GM19463 (cell line): ENCODE measurements at regions not wholly inside any gene's neighbourhood (a gene's known extent, or its start where the extent isn't known, plus 50 kb on each side); places are given as distances from the start of the nearest gene placed in this dataset.

ENCODE experiments used
- ATAC-seq: cut with Tn5 transposase; IDR thresholded peaks from one replicate; pipeline ENCODE4 v1.9.1; 2021; ENCODE audit warnings: mild to moderate bottlenecking, moderate library complexity; ENCODE audit not compliant: unreplicated experiment

DNA sequence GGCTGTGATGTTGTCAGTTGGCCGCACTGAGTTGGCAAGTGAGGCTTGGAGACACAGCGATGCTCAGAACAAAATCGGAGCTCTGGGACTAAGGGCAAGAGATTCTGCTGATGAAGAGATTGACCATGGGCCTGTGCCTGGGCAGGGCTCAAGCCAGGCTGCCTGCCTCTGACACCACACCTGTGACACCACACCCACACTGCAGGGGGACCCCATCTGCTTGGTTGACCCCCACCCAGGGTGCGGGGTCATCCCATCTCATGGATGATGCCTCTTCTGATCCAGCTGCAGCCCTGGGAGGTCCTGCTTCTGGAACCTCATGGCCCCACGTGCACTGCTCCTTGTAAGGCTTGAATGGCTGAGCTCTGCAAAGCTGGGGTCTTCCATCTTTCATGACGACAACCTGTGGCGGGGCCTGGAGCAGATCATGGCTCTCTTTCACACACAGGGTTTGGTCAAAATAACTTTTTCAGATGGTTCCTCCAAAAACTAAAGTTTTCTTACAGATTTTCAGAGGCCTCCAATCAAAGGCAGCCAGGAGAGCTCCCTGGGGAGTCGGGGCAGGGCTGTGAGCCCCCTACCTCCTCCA is 185.2 kb downstream of the GADD45G start:
- ATAC-seq: no peak

- no peak for ATAC-seq
These were observed 185.8 kb downstream of the GADD45G start for GRCh38 chr9:89790542-89791109.

- ATAC-seq: no peak
These were observed 186.9 kb downstream of the GADD45G start for GRCh38 chr9:89791754-89792153.

GRCh38 chr9:89792189-89793123 is 187.6 kb downstream of the GADD45G start:
- ATAC-seq: no peak

GRCh38 chr9:89793124-89793495 is 188.3 kb downstream of the GADD45G start:
- ATAC-seq: no peak

- no peak for ATAC-seq
These were observed 188.7 kb downstream of the GADD45G start for GRCh38 chr9:89793551-89793950.

GRCh38 chr9:89794918-89795317 is 190.1 kb downstream of the GADD45G start:
- no peak for ATAC-seq

DNA sequence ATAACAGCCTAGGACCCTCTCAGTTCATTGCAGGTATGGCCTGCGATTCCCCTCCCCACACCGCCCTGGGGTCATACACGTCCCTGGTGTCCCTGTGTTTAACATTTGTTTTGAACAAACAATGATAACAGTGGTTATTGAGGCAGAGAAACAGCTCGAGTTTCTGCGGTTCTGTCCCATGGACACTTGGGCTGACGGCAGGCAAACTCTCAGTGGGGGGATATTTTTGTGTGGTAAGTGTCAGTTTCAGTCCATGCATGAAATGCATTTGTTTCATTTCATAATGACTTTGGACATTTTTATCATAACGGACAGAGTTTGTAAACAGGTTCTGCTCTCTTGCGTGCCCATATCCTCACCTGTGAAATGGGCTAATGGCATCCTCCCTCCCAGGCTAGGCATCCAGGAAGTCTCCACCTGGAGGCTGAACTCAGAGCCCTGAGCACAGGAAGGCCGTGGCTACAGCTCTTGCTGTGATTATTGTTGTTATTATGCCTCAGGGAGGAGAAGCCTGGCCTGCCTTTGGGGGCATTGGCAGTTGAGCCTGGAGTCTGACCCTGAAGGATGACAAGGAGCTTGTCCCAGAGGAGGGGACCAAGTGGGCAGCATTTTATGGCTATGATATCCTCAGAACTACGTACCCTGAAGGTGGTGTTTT is 190.9 kb downstream of the GADD45G start:
- no peak for ATAC-seq

DNA sequence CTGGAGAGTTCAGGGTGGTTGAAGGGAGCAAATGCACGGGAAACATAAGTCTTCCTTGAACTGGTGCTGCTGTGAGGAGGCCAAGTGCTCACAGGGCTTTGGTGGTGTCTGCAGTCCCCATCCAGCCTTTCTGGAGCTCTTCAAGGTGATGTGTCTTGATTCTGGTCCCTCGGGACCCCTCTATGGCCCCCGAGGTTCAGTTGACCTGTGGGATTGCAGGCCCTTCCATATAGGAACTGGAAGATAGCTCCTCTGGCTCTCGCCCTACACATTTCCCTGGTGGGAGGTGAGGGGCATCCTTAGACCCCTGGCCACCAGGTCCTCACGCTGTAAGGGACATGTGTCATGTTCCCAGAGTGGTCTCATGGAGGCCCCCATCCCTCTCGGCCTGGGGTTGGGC is 191.8 kb downstream of the GADD45G start:
- ATAC-seq: no peak

GRCh38 chr9:89797255-89797654 is 192.4 kb downstream of the GADD45G start:
- no peak for ATAC-seq

- no peak for ATAC-seq
These were observed 193.2 kb downstream of the GADD45G start for GRCh38 chr9:89797937-89798455.

DNA sequence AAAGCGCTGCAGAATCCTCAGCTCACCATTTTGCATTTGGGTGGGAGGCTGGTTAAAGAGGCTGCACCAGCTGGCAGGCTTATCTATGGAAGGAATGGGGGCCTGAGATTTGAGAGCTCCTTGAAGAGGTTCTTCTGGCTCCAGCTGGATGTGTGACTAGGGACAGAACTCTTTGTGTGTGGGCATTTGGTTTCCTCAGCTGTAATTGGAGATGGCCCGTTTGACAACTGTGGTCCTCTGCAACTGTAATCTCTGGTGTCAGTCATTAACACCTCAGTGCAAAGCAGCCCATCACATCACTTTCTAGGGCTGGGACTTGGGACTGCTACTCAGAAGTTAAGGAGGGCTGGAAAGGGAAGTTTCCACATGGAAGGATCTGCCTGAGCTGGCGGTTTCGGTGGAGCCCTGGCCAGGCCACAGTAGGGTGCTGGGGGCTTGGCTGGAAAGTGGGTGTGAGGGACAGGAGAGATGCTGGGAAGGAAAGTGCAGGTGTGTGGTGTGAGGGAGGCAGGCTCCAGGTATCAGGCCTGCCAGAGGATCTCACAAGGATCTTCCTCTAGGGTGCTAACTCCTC is 193.8 kb downstream of the GADD45G start:
- ATAC-seq: no peak

GRCh38 chr9:89799221-89799620 is 194.4 kb downstream of the GADD45G start:
- ATAC-seq: no peak

DNA sequence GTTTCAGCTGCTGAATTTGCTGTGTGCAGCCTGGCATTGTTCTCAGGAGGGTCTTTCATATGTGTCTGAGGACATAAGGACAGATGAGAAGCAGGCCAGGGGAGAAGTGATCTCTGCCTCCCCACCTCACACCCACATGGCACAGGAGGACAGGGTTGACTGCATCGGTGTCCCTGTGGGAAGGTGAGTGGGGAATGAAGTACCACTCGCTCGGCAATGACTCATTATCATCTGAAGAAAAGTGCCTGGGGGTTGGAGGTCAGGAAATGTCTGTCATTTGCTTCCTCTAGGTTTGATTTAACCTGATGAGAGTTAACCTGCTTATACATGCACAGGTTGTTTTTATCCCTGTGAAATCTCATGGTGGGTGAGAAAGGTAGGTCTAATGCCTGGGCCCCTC is 195.0 kb downstream of the GADD45G start:
- ATAC-seq: no peak

GRCh38 chr9:89801341-89801740 is 196.5 kb downstream of the GADD45G start:
- ATAC-seq: no peak

- ATAC-seq: no peak
These were observed 197.2 kb downstream of the GADD45G start for GRCh38 chr9:89801742-89802670.

DNA sequence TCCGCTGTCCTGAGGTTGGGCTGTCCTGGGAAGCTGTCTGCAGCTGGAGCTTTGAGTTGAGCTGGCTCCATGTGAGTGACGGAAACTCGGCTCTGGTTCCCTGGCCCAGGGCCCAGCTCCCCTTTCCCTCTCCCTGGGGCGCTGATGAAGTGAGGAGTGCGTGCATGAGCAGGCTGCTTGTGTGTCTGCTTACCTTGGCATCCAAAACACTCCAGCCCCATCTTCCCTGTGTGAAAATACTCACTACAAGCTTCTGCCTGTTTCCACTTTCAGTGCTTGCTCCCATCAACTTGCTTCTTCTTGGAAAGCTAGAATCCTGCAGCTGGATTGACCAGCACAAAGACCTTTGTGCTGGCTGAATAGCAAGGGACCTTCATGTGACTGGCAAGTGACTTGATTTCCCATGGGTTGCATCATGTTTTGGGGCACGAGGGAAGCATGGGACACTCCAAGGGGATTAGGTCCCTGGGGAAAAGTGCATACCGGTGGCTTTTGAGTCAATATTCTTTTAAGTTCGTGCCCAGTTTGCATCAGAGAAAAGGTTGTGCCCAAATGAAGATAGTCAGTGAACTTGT is 198.1 kb downstream of the GADD45G start:
- no peak for ATAC-seq

DNA sequence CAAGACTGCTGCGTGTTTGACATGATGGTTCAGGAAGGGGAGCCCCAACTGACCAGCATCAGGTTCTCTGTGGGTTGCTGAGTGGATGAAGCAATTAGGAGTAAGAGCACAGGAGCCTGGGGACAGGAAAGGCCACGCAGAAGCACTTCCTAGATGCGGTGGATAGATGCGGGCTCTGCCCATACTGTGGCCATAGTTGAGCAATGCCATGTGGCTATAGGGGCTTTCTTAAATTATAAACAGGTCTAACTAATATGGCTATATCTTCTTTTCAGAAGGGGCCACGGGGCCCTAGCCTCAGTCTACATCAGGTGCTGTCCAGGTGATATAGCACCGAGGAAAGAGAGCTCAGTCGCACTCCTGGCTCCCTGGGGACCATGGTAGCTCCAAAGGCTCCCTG is 198.6 kb downstream of the GADD45G start:
- no peak for ATAC-seq

GRCh38 chr9:89804766-89805531 is 200.1 kb downstream of the GADD45G start:
- ATAC-seq: no peak
